ENCODE measurements at regions not wholly inside any gene's neighbourhood (a gene's known extent, or its start where the extent isn't known, plus 50 kb on each side); places are given as distances from the start of the nearest gene placed in this dataset.

GRCh38 chr17:57187391-57187790 lies 68.9 kb upstream of the MSI2 start:
- TF ChIP-seq CTCF (IDR thresholded peaks at IDR 0.05) = no peak
- no peak for TF ChIP-seq POLR2A (IDR thresholded peaks at IDR 0.05)
- no peaks in the 10 kb centered on the region for H3K27me3 ChIP-seq
- WGBS, 4 donors = 77 to 83% (median 80%) methylated on average over 5 of the region's 5 CpGs
- H3K9me3 ChIP-seq = no peaks in the 10 kb centered on the region
- peaks cover 0 to 4% (median 0%) of the 10 kb centered on the region in 12 donors for H3K4me1 ChIP-seq
- H3K4me3 ChIP-seq = no peak overlapping the region
- DNase-seq (no peak), ATAC-seq (no peak)
- no peak overlapping the region for H3K27ac ChIP-seq
- no peaks in the 10 kb centered on the region for H3K36me3 ChIP-seq
- intact Hi-C loops (cut with DNase I) = no loop called here

GRCh38 chr17:57195785-57196460 lies 60.4 kb upstream of the MSI2 start:
- peaks cover 0 to 6% (median 0%) of the 10 kb centered on the region in 12 donors for H3K9me3 ChIP-seq
- TF ChIP-seq POLR2A (IDR thresholded peaks at IDR 0.05) = no peak
- no peak for TF ChIP-seq CTCF (IDR thresholded peaks at IDR 0.05)
- DNase-seq (no peak), ATAC-seq (no peak)
- no peaks in the 10 kb centered on the region for H3K4me1 ChIP-seq
- no peaks in the 10 kb centered on the region for H3K27me3 ChIP-seq
- intact Hi-C loops (cut with DNase I) = no loop called here
- no peak overlapping the region for H3K4me3 ChIP-seq
- H3K27ac ChIP-seq = no peak overlapping the region
- WGBS, 4 donors = 84 to 95% (median 92%) methylated on average over 7 of the region's 7 CpGs
- no peaks in the 10 kb centered on the region for H3K36me3 ChIP-seq

- no peak for TF ChIP-seq CTCF (IDR thresholded peaks at IDR 0.05)
- no peak for TF ChIP-seq POLR2A (IDR thresholded peaks at IDR 0.05)
- Histone ChIP-seq H3K27me3 (no peaks in the 10 kb centered on the region), H3K4me1 (no peaks in the 10 kb centered on the region), H3K9me3 (peaks cover 0 to 6% (median 0%) of the 10 kb centered on the region in 12 donors), H3K4me3 (no peak overlapping the region), H3K36me3 (no peaks in the 10 kb centered on the region), H3K27ac (no peak overlapping the region)
- DNase-seq (no peak), ATAC-seq (no peak)
- intact Hi-C loops (cut with DNase I) = no loop called here
- 89 to 95% (median 92%) methylated on average over 5 of the region's 5 CpGs for WGBS, 4 donors
Measured at GRCh38 chr17:57197466-57198071, 58.8 kb upstream of the MSI2 start.

- H3K27me3 ChIP-seq = no peaks in the 10 kb centered on the region
- no peak for DNase-seq
- WGBS, 4 donors = 91 to 98% (median 93%) methylated on average over 4 of the region's 4 CpGs
- no peak overlapping the region for H3K4me3 ChIP-seq
- TF ChIP-seq POLR2A (IDR thresholded peaks at IDR 0.05) (no peak), CTCF (IDR thresholded peaks at IDR 0.05) (no peak)
- H3K27ac ChIP-seq = no peak overlapping the region
- no peak for ATAC-seq
- peaks cover 0 to under 1% (median 0%) of the 10 kb centered on the region in 12 donors for H3K9me3 ChIP-seq
- H3K36me3 ChIP-seq = no peaks in the 10 kb centered on the region
- H3K4me1 ChIP-seq = no peaks in the 10 kb centered on the region
- intact Hi-C loops (cut with DNase I) = no loop called here
Measured at GRCh38 chr17:57201481-57201880, 54.8 kb upstream of the MSI2 start.
